ENCODE measurements at regions not wholly inside any gene's neighbourhood (a gene's known extent, or its start where the extent isn't known, plus 50 kb on each side); places are given as distances from the start of the nearest gene placed in this dataset.

GRCh38 chr12:67069451-67070306 is 199.5 kb upstream of the CAND1 start:
- ChIA-PET POLR2A (no interaction called here), CTCF (interaction anchor here (0.8 kb wide), 1 partner anchor 199 kb away, joined by 3 read pairs; no protein-coding TSS in a partner anchor)
- H3K79me2 ChIP-seq (ENCODE audit: control insufficient read depth, insufficient read depth, low read length), result no peaks in the 10 kb centered on the region
- dilution Hi-C loops (cut with MboI; ENCODE audit: extremely low pct_ligation_motif_present, low sequenced_read_pairs), result no loop called here
- DNase-seq (ENCODE audit: low read depth, low spot score) (no peak), FAIRE-seq (no peak)
- peaks cover 2% of the 10 kb centered on the region for H3K4me1 ChIP-seq (ENCODE audit: control insufficient read depth, extremely low read depth, insufficient read depth, low read length)
- TF ChIP-seq FOS (IDR thresholded peaks at IDR 0.05; ENCODE audit: borderline replicate concordance, insufficient read depth, low read length), result no peak
- TF ChIP-seq EZH2 (IDR thresholded peaks at IDR 0.05; ENCODE audit: borderline replicate concordance, low read depth, low read length, severe bottlenecking), result peak; percentile 82
- no peak for TF ChIP-seq MAX (IDR thresholded peaks at IDR 0.05; ENCODE audit: insufficient read depth, insufficient read length)
- no peak for TF ChIP-seq JUN (IDR thresholded peaks at IDR 0.05; ENCODE audit: borderline replicate concordance, insufficient read depth, insufficient read length, low read depth)
- no peaks in the 10 kb centered on the region for H4K20me1 ChIP-seq (replicated peaks; ENCODE audit: control insufficient read depth, extremely low read depth, insufficient read depth, low read length)
- BruUV-seq (replicated peaks), result no TSS peak
- H3K27ac ChIP-seq (ENCODE audit: insufficient read depth, low read depth, low read length), result no peak overlapping the region
- peaks cover 25 to 35% of the 10 kb centered on the region in 2 experiments for H3K27me3 ChIP-seq (ENCODE audit: control insufficient read depth in 2 of 2, insufficient read depth in 2 of 2, low read length in 2 of 2)
- no peak overlapping the region for H3K9ac ChIP-seq (replicated peaks; ENCODE audit: extremely low read depth, insufficient read depth, low read length)
- peak overlapping the region in 2 of 3 experiments; percentile 5 to 36 for H3K4me3 ChIP-seq (replicated peaks in 1 of 3; ENCODE audit: insufficient read depth in 1 of 3, low read depth in 1 of 3, low read length in 3 of 3)
- H3K4me2 ChIP-seq (ENCODE audit: insufficient read depth, low read length), result peak overlapping the region; percentile 4
- intact Hi-C loops (cut with micrococcal nuclease), result loop anchor here (5.0 kb wide), 1 partner anchor 198 kb away; the partner anchor contains the start of gene CAND1
- no peaks in the 10 kb centered on the region for H3K9me3 ChIP-seq (replicated peaks; ENCODE audit: control insufficient read depth, insufficient read depth, low read length)
- no peaks in the 10 kb centered on the region for H3K36me3 ChIP-seq (ENCODE audit: control insufficient read depth in 2 of 2, extremely low read depth in 1 of 2, insufficient read depth in 2 of 2, low read length in 2 of 2)
- no peaks in the 10 kb centered on the region for H3K9me1 ChIP-seq (replicated peaks; ENCODE audit: control insufficient read depth, extremely low read depth, insufficient read depth, low read length)
- peak overlapping the region; percentile 31 for H2AFZ ChIP-seq (ENCODE audit: low read depth, low read length)

GRCh38 chr12:67070307-67070600 is 198.9 kb upstream of the CAND1 start:
- H3K9ac ChIP-seq (replicated peaks; ENCODE audit: extremely low read depth, insufficient read depth, low read length), result no peak overlapping the region
- H3K27me3 ChIP-seq (ENCODE audit: control insufficient read depth in 2 of 2, insufficient read depth in 2 of 2, low read length in 2 of 2), result peaks cover 25 to 35% of the 10 kb centered on the region in 2 experiments
- FAIRE-seq (no peak), DNase-seq (ENCODE audit: low read depth, low spot score) (no peak)
- ChIA-PET POLR2A (no interaction called here), CTCF (no interaction called here)
- H2AFZ ChIP-seq (ENCODE audit: low read depth, low read length), result no peak overlapping the region
- intact Hi-C loops (cut with micrococcal nuclease) (no loop called here), dilution Hi-C loops (cut with MboI; ENCODE audit: extremely low pct_ligation_motif_present, low sequenced_read_pairs) (no loop called here)
- TF ChIP-seq MAX (IDR thresholded peaks at IDR 0.05; ENCODE audit: insufficient read depth, insufficient read length), result no peak
- no peak for TF ChIP-seq MYC (IDR thresholded peaks at IDR 0.05; ENCODE audit: low read depth, low read length)
- TF ChIP-seq EZH2 (IDR thresholded peaks at IDR 0.05; ENCODE audit: borderline replicate concordance, low read depth, low read length, severe bottlenecking), result no peak
- no peak for TF ChIP-seq GATA2 (IDR thresholded peaks at IDR 0.05; ENCODE audit: insufficient read depth, insufficient read length, low read depth, low read length)
- TF ChIP-seq FOS (IDR thresholded peaks at IDR 0.05; ENCODE audit: borderline replicate concordance, insufficient read depth, low read length), result no peak
- TF ChIP-seq JUN (IDR thresholded peaks at IDR 0.05; ENCODE audit: borderline replicate concordance, insufficient read depth, insufficient read length, low read depth), result no peak
- no peak for TF ChIP-seq CTCF (IDR thresholded peaks at IDR 0.05; ENCODE audit: extremely low read depth in 1 of 2, insufficient read depth in 1 of 2, low read depth in 1 of 2, low read length in 2 of 2)
- TF ChIP-seq POLR2A (IDR thresholded peaks at IDR 0.05; ENCODE audit: low read depth, low read length), result no peak
- no peak for TF ChIP-seq POLR2AphosphoS5 (IDR thresholded peaks at IDR 0.05; ENCODE audit: insufficient read depth, low read depth, low read length)
- H3K4me3 ChIP-seq (replicated peaks in 1 of 3; ENCODE audit: insufficient read depth in 1 of 3, low read depth in 1 of 3, low read length in 3 of 3), result no peak overlapping the region
- H3K27ac ChIP-seq (ENCODE audit: insufficient read depth, low read depth, low read length), result no peak overlapping the region
- no peaks in the 10 kb centered on the region for H4K20me1 ChIP-seq (replicated peaks; ENCODE audit: control insufficient read depth, extremely low read depth, insufficient read depth, low read length)
- BruUV-seq (replicated peaks), result no TSS peak
- H3K79me2 ChIP-seq (ENCODE audit: control insufficient read depth, insufficient read depth, low read length), result no peaks in the 10 kb centered on the region
- no peaks in the 10 kb centered on the region for H3K9me3 ChIP-seq (replicated peaks; ENCODE audit: control insufficient read depth, insufficient read depth, low read length)
- peaks cover 2% of the 10 kb centered on the region for H3K4me1 ChIP-seq (ENCODE audit: control insufficient read depth, extremely low read depth, insufficient read depth, low read length)
- H3K36me3 ChIP-seq (ENCODE audit: control insufficient read depth in 2 of 2, extremely low read depth in 1 of 2, insufficient read depth in 2 of 2, low read length in 2 of 2), result no peaks in the 10 kb centered on the region
- no peaks in the 10 kb centered on the region for H3K9me1 ChIP-seq (replicated peaks; ENCODE audit: control insufficient read depth, extremely low read depth, insufficient read depth, low read length)
- H3K4me2 ChIP-seq (ENCODE audit: insufficient read depth, low read length), result no peak overlapping the region
